Activated naive CD8-positive, alpha-beta T cell treated with anti-CD3 and anti-CD28 coated beads, Interleukin-2, amount 10 ng/mL, durations not matched to agents 7 days and 5 days (primary cell): ENCODE measurements at regions not wholly inside any gene's neighbourhood (a gene's known extent, or its start where the extent isn't known, plus 50 kb on each side); places are given as distances from the start of the nearest gene placed in this dataset.

ENCODE experiments used
- ATAC-seq: fragments of 150-1000 bp; cut with Tn5 transposase; one replicate; pipeline ENCODE4 v1.10.0; 2021; ENCODE audit warnings: low read depth, moderate library complexity
- POLR2A ChIA-PET: fragments of 350-600 bp; sonication (Branson Sonifier 250); formaldehyde crosslinking; loops from one replicate; lab custom pipeline; 2021; ENCODE audit warnings: antibody characterized with exemption; lab: Charles Lee
- DNase-seq: peaks from one replicate; pipeline ENCODE4 v3.0.0; 2021
- H3K27ac Mint-ChIP-seq: one replicate; pipeline ENCODE4 v1.8.0; 2022; ENCODE audit warnings: mild to moderate bottlenecking, mixed read lengths
- H3K27me3 Mint-ChIP-seq: one replicate; pipeline ENCODE4 v1.8.0; 2022; ENCODE audit warnings: mild to moderate bottlenecking, moderate library complexity, mixed read lengths
- H3K36me3 Mint-ChIP-seq: one replicate; pipeline ENCODE4 v1.8.0; 2021; ENCODE audit warnings: mild to moderate bottlenecking, mixed read lengths
- H3K4me1 Mint-ChIP-seq: one replicate; pipeline ENCODE4 v1.8.0; 2021; ENCODE audit warnings: mixed read lengths
- H3K4me3 Mint-ChIP-seq: one replicate; pipeline ENCODE4 v1.8.0; 2022; ENCODE audit warnings: mild to moderate bottlenecking, moderate library complexity, mixed read lengths
- H3K9me3 Mint-ChIP-seq: one replicate; pipeline ENCODE4 v1.8.0; 2021; ENCODE audit warnings: mixed read lengths

- no peaks in the 10 kb centered on the region for H3K36me3 Mint-ChIP-seq
- H3K4me1 Mint-ChIP-seq, result no peaks in the 10 kb centered on the region
- H3K27ac Mint-ChIP-seq, result no peak overlapping the region
- DNase-seq, result no peak
- no peak for ATAC-seq
- no peaks in the 10 kb centered on the region for H3K9me3 Mint-ChIP-seq
- H3K4me3 Mint-ChIP-seq, result no peak overlapping the region
- H3K27me3 Mint-ChIP-seq, result no peaks in the 10 kb centered on the region
- POLR2A ChIA-PET, result no interaction called here
Measured at GRCh38 chr6:92757925-92758324, 661.4 kb downstream of the EPHA7 start.

GRCh38 chr6:92756912-92757311 lies 662.4 kb downstream of the EPHA7 start:
- POLR2A ChIA-PET, result no interaction called here
- H3K27me3 Mint-ChIP-seq, result no peaks in the 10 kb centered on the region
- H3K36me3 Mint-ChIP-seq, result no peaks in the 10 kb centered on the region
- H3K27ac Mint-ChIP-seq, result no peak overlapping the region
- no peaks in the 10 kb centered on the region for H3K4me1 Mint-ChIP-seq
- H3K4me3 Mint-ChIP-seq, result no peak overlapping the region
- H3K9me3 Mint-ChIP-seq, result no peaks in the 10 kb centered on the region
- ATAC-seq, result no peak
- DNase-seq, result no peak

- Mint-ChIP-seq H3K27me3 (no peaks in the 10 kb centered on the region), H3K9me3 (no peaks in the 10 kb centered on the region), H3K4me1 (no peaks in the 10 kb centered on the region), H3K36me3 (no peaks in the 10 kb centered on the region), H3K27ac (no peak overlapping the region), H3K4me3 (no peak overlapping the region)
- no peak for DNase-seq
- POLR2A ChIA-PET, result no interaction called here
- ATAC-seq, result no peak
Measured at GRCh38 chr6:92753956-92754355, 665.4 kb downstream of the EPHA7 start.

GRCh38 chr6:92752114-92752513 lies 667.2 kb downstream of the EPHA7 start:
- no peaks in the 10 kb centered on the region for H3K27me3 Mint-ChIP-seq
- ATAC-seq (no peak), DNase-seq (no peak)
- no peak overlapping the region for H3K4me3 Mint-ChIP-seq
- no peaks in the 10 kb centered on the region for H3K9me3 Mint-ChIP-seq
- no peaks in the 10 kb centered on the region for H3K36me3 Mint-ChIP-seq
- H3K27ac Mint-ChIP-seq, result no peak overlapping the region
- POLR2A ChIA-PET, result no interaction called here
- H3K4me1 Mint-ChIP-seq, result no peaks in the 10 kb centered on the region

GRCh38 chr6:92748131-92748530 lies 671.2 kb downstream of the EPHA7 start:
- Mint-ChIP-seq H3K4me1 (no peaks in the 10 kb centered on the region), H3K36me3 (no peaks in the 10 kb centered on the region), H3K4me3 (no peak overlapping the region), H3K27me3 (no peaks in the 10 kb centered on the region), H3K9me3 (no peaks in the 10 kb centered on the region), H3K27ac (no peak overlapping the region)
- POLR2A ChIA-PET, result no interaction called here
- DNase-seq, result no peak
- no peak for ATAC-seq

GRCh38 chr6:92737983-92738382 lies 681.4 kb downstream of the EPHA7 start:
- H3K4me3 Mint-ChIP-seq, result no peak overlapping the region
- H3K27ac Mint-ChIP-seq, result no peak overlapping the region
- no peaks in the 10 kb centered on the region for H3K4me1 Mint-ChIP-seq
- POLR2A ChIA-PET, result no interaction called here
- ATAC-seq, result no peak
- DNase-seq, result no peak
- peaks cover 8% of the 10 kb centered on the region for H3K9me3 Mint-ChIP-seq
- H3K27me3 Mint-ChIP-seq, result no peaks in the 10 kb centered on the region
- no peaks in the 10 kb centered on the region for H3K36me3 Mint-ChIP-seq

GRCh38 chr6:92723390-92723931 lies 695.9 kb downstream of the EPHA7 start:
- Mint-ChIP-seq H3K4me1 (no peaks in the 10 kb centered on the region), H3K36me3 (no peaks in the 10 kb centered on the region), H3K9me3 (peaks cover 13% of the 10 kb centered on the region), H3K27ac (no peak overlapping the region), H3K27me3 (no peaks in the 10 kb centered on the region), H3K4me3 (peak overlapping the region; percentile 42)
- ATAC-seq (peak; percentile 54), DNase-seq (no peak)
- POLR2A ChIA-PET, result no interaction called here

- no peak overlapping the region for H3K4me3 Mint-ChIP-seq
- H3K36me3 Mint-ChIP-seq, result no peaks in the 10 kb centered on the region
- ATAC-seq, result no peak
- H3K9me3 Mint-ChIP-seq, result peaks cover 12% of the 10 kb centered on the region
- H3K4me1 Mint-ChIP-seq, result no peaks in the 10 kb centered on the region
- no peak for DNase-seq
- H3K27me3 Mint-ChIP-seq, result no peaks in the 10 kb centered on the region
- no peak overlapping the region for H3K27ac Mint-ChIP-seq
- POLR2A ChIA-PET, result no interaction called here
Measured at GRCh38 chr6:92719773-92720172, 699.6 kb downstream of the EPHA7 start.

GRCh38 chr6:92716638-92717037 lies 702.7 kb downstream of the EPHA7 start:
- Mint-ChIP-seq H3K36me3 (no peaks in the 10 kb centered on the region), H3K4me1 (no peaks in the 10 kb centered on the region), H3K27me3 (no peaks in the 10 kb centered on the region), H3K27ac (no peak overlapping the region), H3K4me3 (no peak overlapping the region), H3K9me3 (peaks cover 7% of the 10 kb centered on the region)
- DNase-seq, result no peak
- POLR2A ChIA-PET, result no interaction called here
- ATAC-seq, result no peak

- no peak overlapping the region for H3K27ac Mint-ChIP-seq
- H3K27me3 Mint-ChIP-seq, result no peaks in the 10 kb centered on the region
- POLR2A ChIA-PET, result no interaction called here
- no peak for DNase-seq
- H3K36me3 Mint-ChIP-seq, result no peaks in the 10 kb centered on the region
- no peaks in the 10 kb centered on the region for H3K4me1 Mint-ChIP-seq
- H3K9me3 Mint-ChIP-seq, result peaks cover 7% of the 10 kb centered on the region
- no peak for ATAC-seq
- no peak overlapping the region for H3K4me3 Mint-ChIP-seq
Measured at GRCh38 chr6:92715991-92716390, 703.4 kb downstream of the EPHA7 start.

- ATAC-seq (no peak), DNase-seq (no peak)
- H3K4me3 Mint-ChIP-seq, result no peak overlapping the region
- H3K36me3 Mint-ChIP-seq, result no peaks in the 10 kb centered on the region
- no peaks in the 10 kb centered on the region for H3K27me3 Mint-ChIP-seq
- H3K4me1 Mint-ChIP-seq, result no peaks in the 10 kb centered on the region
- no peaks in the 10 kb centered on the region for H3K9me3 Mint-ChIP-seq
- POLR2A ChIA-PET, result interaction anchor here (0.7 kb wide), 1 partner anchor 24 kb away, joined by 3 read pairs; no protein-coding TSS in a partner anchor
- H3K27ac Mint-ChIP-seq, result no peak overlapping the region
Measured at GRCh38 chr6:92714346-92714745, 705.0 kb downstream of the EPHA7 start.

- no peaks in the 10 kb centered on the region for H3K9me3 Mint-ChIP-seq
- POLR2A ChIA-PET, result no interaction called here
Measured at GRCh38 chr6:92710048-92710447, 709.3 kb downstream of the EPHA7 start.

GRCh38 chr6:92708945-92709344 lies 710.4 kb downstream of the EPHA7 start:
- ATAC-seq (no peak), DNase-seq (no peak)
- no peak overlapping the region for H3K27ac Mint-ChIP-seq
- H3K4me1 Mint-ChIP-seq, result no peaks in the 10 kb centered on the region
- no peaks in the 10 kb centered on the region for H3K36me3 Mint-ChIP-seq
- no peaks in the 10 kb centered on the region for H3K9me3 Mint-ChIP-seq
- H3K27me3 Mint-ChIP-seq, result no peaks in the 10 kb centered on the region
- POLR2A ChIA-PET, result no interaction called here
- H3K4me3 Mint-ChIP-seq, result no peak overlapping the region

More at GRCh38 chr6:92710048-92710447, 709.3 kb downstream of the EPHA7 start:
- DNase-seq, result no peak
- Mint-ChIP-seq H3K27me3 (no peaks in the 10 kb centered on the region), H3K36me3 (no peaks in the 10 kb centered on the region), H3K4me3 (no peak overlapping the region), H3K4me1 (no peaks in the 10 kb centered on the region), H3K27ac (no peak overlapping the region)
- no peak for ATAC-seq

GRCh38 chr6:92708270-92708669 lies 711.1 kb downstream of the EPHA7 start:
- POLR2A ChIA-PET, result no interaction called here
- no peaks in the 10 kb centered on the region for H3K27me3 Mint-ChIP-seq
- ATAC-seq (no peak), DNase-seq (no peak)
- H3K36me3 Mint-ChIP-seq, result no peaks in the 10 kb centered on the region
- no peaks in the 10 kb centered on the region for H3K4me1 Mint-ChIP-seq
- no peak overlapping the region for H3K27ac Mint-ChIP-seq
- H3K9me3 Mint-ChIP-seq, result no peaks in the 10 kb centered on the region
- H3K4me3 Mint-ChIP-seq, result no peak overlapping the region

- Mint-ChIP-seq H3K27me3 (no peaks in the 10 kb centered on the region), H3K4me1 (no peaks in the 10 kb centered on the region), H3K36me3 (no peaks in the 10 kb centered on the region), H3K4me3 (no peak overlapping the region), H3K9me3 (no peaks in the 10 kb centered on the region), H3K27ac (no peak overlapping the region)
- POLR2A ChIA-PET, result no interaction called here
- ATAC-seq (no peak), DNase-seq (no peak)
Measured at GRCh38 chr6:92706976-92707375, 712.4 kb downstream of the EPHA7 start.
